HCT116 (cell line): ENCODE measurements at regions not wholly inside any gene's neighbourhood (a gene's known extent, or its start where the extent isn't known, plus 50 kb on each side); places are given as distances from the start of the nearest gene placed in this dataset.

Source experiments
- EZH2 ChIP-seq: fragments of 200-600 bp; sonication (generic); IDR thresholded peaks from 2 replicates; pipeline ENCODE4 v1.6.1; 2017; ENCODE audit warnings: antibody characterized with exemption, mixed run types
- EZH2phosphoT487 ChIP-seq: fragments of 200-600 bp; IDR thresholded peaks from 2 replicates; pipeline ENCODE4 v1.6.1; 2018; ENCODE audit warnings: antibody characterized with exemption, borderline replicate concordance
- POLR2A ChIP-seq: IDR thresholded peaks from 2 replicates; pipeline ENCODE4 v1.7.0; 2011; ENCODE audit warnings: borderline replicate concordance; ENCODE audit not compliant: insufficient read depth, insufficient read length; ENCODE audit errors: extremely low read depth
- POLR2AphosphoS5 ChIP-seq: IDR thresholded peaks from 2 replicates; pipeline ENCODE4 v1.6.1; 2011; ENCODE audit warnings: mild to moderate bottlenecking, low read depth, low read length, moderate library complexity
- RAD21 ChIP-seq: IDR thresholded peaks from 2 replicates; pipeline ENCODE4 v1.6.1; 2012; ENCODE audit warnings: low read depth, mild to moderate bottlenecking
- SIN3A ChIP-seq: IDR thresholded peaks from 2 replicates; pipeline ENCODE4 v1.6.1; 2012; ENCODE audit warnings: low read depth
- SP1 ChIP-seq: IDR thresholded peaks from 2 replicates; pipeline ENCODE4 v1.6.1; 2012; ENCODE audit warnings: low read depth
- SRF ChIP-seq: IDR thresholded peaks from 2 replicates; pipeline ENCODE4 v1.6.1; 2012; ENCODE audit warnings: low read depth
- TCF7L2 ChIP-seq: IDR thresholded peaks from 2 replicates; pipeline ENCODE4 v1.7.0; 2011; ENCODE audit warnings: borderline replicate concordance, inconsistent platforms; ENCODE audit not compliant: insufficient read depth, insufficient read length; ENCODE audit errors: extremely low read depth
- TF ChIP-seq, protein P1 (sequence below), 3 experiments: fragments of 200-600 bp in 1 of 3; sonication (generic) in 1 of 3; IDR thresholded peaks in 2 of 3; conservative IDR thresholded peaks in 1 of 3; 2 replicates each; pipeline ENCODE4 v1.5.1; 2012 to 2017; ENCODE audit warnings: low read depth in 2 of 3, low read length in 2 of 3, antibody characterized with exemption in 1 of 3, borderline replicate concordance in 1 of 3, control low read depth in 1 of 3, mild to moderate bottlenecking in 1 of 3, mixed read lengths in 1 of 3, mixed run types in 1 of 3, moderate library complexity in 1 of 3; ENCODE audit not compliant: insufficient read depth in 1 of 3
- TF ChIP-seq, protein P2 (sequence below): IDR thresholded peaks from 2 replicates; pipeline ENCODE4 v1.6.1; 2012
- TF ChIP-seq, protein P3 (sequence below): IDR thresholded peaks from 2 replicates; pipeline ENCODE4 v1.6.1; 2012; ENCODE audit warnings: low read depth

DNA sequence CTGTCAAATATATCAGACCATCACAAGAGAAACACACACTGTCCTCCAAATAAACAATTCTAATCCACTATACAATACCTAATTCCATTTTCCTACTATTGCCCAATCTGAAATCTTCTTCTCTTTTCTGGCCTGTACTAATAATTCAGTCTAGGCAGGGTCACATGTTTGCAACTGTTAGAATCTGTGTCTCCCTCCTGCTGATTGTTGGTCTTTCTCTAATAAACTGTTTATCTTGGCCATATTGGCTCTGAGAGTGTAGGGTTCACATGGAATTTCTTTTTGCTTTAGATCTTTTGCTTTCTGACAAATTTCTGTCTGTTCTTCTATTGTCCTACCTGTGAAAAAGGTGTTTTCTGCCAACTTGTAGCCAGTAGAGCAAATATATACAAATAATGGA is 319.9 kb upstream of the ADAMTS5 start:
- TF ChIP-seq POLR2A (no peak), POLR2AphosphoS5 (no peak), RAD21 (no peak), EZH2phosphoT487 (no peak), SRF (no peak), EZH2 (no peak), SIN3A (no peak), TCF7L2 (no peak), SP1 (no peak)
- TF ChIP-seq, protein P1, sequence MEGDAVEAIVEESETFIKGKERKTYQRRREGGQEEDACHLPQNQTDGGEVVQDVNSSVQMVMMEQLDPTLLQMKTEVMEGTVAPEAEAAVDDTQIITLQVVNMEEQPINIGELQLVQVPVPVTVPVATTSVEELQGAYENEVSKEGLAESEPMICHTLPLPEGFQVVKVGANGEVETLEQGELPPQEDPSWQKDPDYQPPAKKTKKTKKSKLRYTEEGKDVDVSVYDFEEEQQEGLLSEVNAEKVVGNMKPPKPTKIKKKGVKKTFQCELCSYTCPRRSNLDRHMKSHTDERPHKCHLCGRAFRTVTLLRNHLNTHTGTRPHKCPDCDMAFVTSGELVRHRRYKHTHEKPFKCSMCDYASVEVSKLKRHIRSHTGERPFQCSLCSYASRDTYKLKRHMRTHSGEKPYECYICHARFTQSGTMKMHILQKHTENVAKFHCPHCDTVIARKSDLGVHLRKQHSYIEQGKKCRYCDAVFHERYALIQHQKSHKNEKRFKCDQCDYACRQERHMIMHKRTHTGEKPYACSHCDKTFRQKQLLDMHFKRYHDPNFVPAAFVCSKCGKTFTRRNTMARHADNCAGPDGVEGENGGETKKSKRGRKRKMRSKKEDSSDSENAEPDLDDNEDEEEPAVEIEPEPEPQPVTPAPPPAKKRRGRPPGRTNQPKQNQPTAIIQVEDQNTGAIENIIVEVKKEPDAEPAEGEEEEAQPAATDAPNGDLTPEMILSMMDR (IDR thresholded peaks at IDR 0.05 in 2 of 3, conservative IDR thresholded peaks at IDR 0.05 in 1 of 3; ENCODE audit: borderline replicate concordance in 1 of 3, insufficient read depth in 1 of 3, low read depth in 2 of 3, low read length in 2 of 3) = no peak
- TF ChIP-seq, protein P2, sequence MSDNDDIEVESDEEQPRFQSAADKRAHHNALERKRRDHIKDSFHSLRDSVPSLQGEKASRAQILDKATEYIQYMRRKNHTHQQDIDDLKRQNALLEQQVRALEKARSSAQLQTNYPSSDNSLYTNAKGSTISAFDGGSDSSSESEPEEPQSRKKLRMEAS = no peak
- TF ChIP-seq, protein P3, sequence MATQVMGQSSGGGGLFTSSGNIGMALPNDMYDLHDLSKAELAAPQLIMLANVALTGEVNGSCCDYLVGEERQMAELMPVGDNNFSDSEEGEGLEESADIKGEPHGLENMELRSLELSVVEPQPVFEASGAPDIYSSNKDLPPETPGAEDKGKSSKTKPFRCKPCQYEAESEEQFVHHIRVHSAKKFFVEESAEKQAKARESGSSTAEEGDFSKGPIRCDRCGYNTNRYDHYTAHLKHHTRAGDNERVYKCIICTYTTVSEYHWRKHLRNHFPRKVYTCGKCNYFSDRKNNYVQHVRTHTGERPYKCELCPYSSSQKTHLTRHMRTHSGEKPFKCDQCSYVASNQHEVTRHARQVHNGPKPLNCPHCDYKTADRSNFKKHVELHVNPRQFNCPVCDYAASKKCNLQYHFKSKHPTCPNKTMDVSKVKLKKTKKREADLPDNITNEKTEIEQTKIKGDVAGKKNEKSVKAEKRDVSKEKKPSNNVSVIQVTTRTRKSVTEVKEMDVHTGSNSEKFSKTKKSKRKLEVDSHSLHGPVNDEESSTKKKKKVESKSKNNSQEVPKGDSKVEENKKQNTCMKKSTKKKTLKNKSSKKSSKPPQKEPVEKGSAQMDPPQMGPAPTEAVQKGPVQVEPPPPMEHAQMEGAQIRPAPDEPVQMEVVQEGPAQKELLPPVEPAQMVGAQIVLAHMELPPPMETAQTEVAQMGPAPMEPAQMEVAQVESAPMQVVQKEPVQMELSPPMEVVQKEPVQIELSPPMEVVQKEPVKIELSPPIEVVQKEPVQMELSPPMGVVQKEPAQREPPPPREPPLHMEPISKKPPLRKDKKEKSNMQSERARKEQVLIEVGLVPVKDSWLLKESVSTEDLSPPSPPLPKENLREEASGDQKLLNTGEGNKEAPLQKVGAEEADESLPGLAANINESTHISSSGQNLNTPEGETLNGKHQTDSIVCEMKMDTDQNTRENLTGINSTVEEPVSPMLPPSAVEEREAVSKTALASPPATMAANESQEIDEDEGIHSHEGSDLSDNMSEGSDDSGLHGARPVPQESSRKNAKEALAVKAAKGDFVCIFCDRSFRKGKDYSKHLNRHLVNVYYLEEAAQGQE = no peak
